ENCODE measurements at regions not wholly inside any gene's neighbourhood (a gene's known extent, or its start where the extent isn't known, plus 50 kb on each side); places are given as distances from the start of the nearest gene placed in this dataset.

- no peaks in the 10 kb centered on the region for H3K36me3 ChIP-seq
- TF ChIP-seq CTCF (IDR thresholded peaks at IDR 0.05), result no peak
- ATAC-seq (no peak), DNase-seq (no peak)
- H3K4me3 ChIP-seq, result no peak overlapping the region
- no peak overlapping the region for H3K27ac ChIP-seq
- no peaks in the 10 kb centered on the region for H3K27me3 ChIP-seq (ENCODE audit: low read depth)
- H3K4me1 ChIP-seq, result no peaks in the 10 kb centered on the region
- intact Hi-C loops (cut with DNase I), result no loop called here
- H3K9me3 ChIP-seq, result no peaks in the 10 kb centered on the region
These were observed 197.4 kb upstream of the TRPC5 start for GRCh38 chrX:112279940-112280339.

GRCh38 chrX:112270991-112271390 lies 188.4 kb upstream of the TRPC5 start:
- ATAC-seq (no peak), DNase-seq (no peak)
- Histone ChIP-seq H3K9me3 (no peaks in the 10 kb centered on the region), H3K4me1 (no peaks in the 10 kb centered on the region), H3K36me3 (no peaks in the 10 kb centered on the region), H3K27me3 (ENCODE audit: low read depth) (no peaks in the 10 kb centered on the region), H3K4me3 (no peak overlapping the region), H3K27ac (no peak overlapping the region)
- intact Hi-C loops (cut with DNase I), result no loop called here
- no peak for TF ChIP-seq CTCF (IDR thresholded peaks at IDR 0.05)

- DNase-seq (no peak), ATAC-seq (no peak)
- no peak overlapping the region for H3K4me3 ChIP-seq
- no peaks in the 10 kb centered on the region for H3K27me3 ChIP-seq (ENCODE audit: low read depth)
- no peaks in the 10 kb centered on the region for H3K9me3 ChIP-seq
- TF ChIP-seq CTCF (IDR thresholded peaks at IDR 0.05), result no peak
- H3K36me3 ChIP-seq, result no peaks in the 10 kb centered on the region
- no peak overlapping the region for H3K27ac ChIP-seq
- H3K4me1 ChIP-seq, result no peaks in the 10 kb centered on the region
- intact Hi-C loops (cut with DNase I), result no loop called here
These were observed 183.6 kb upstream of the TRPC5 start for GRCh38 chrX:112266136-112266535.

- H3K4me1 ChIP-seq, result no peaks in the 10 kb centered on the region
- TF ChIP-seq CTCF (IDR thresholded peaks at IDR 0.05), result no peak
- no peak for ATAC-seq
- H3K27me3 ChIP-seq (ENCODE audit: low read depth), result no peaks in the 10 kb centered on the region
- intact Hi-C loops (cut with DNase I), result no loop called here
- H3K36me3 ChIP-seq, result no peaks in the 10 kb centered on the region
- H3K4me3 ChIP-seq, result no peak overlapping the region
- no peak for DNase-seq
- H3K27ac ChIP-seq, result no peak overlapping the region
- H3K9me3 ChIP-seq, result no peaks in the 10 kb centered on the region
These were observed 176.8 kb upstream of the TRPC5 start for GRCh38 chrX:112259375-112259774.

- Histone ChIP-seq H3K9me3 (no peaks in the 10 kb centered on the region), H3K27me3 (ENCODE audit: low read depth) (no peaks in the 10 kb centered on the region), H3K4me1 (no peaks in the 10 kb centered on the region), H3K36me3 (no peaks in the 10 kb centered on the region), H3K4me3 (no peak overlapping the region), H3K27ac (no peak overlapping the region)
- intact Hi-C loops (cut with DNase I), result no loop called here
- TF ChIP-seq CTCF (IDR thresholded peaks at IDR 0.05), result no peak
- ATAC-seq (no peak), DNase-seq (no peak)
These were observed 172.3 kb upstream of the TRPC5 start for GRCh38 chrX:112254896-112255295.

- Histone ChIP-seq H3K9me3 (no peaks in the 10 kb centered on the region), H3K4me1 (no peaks in the 10 kb centered on the region), H3K4me3 (no peak overlapping the region), H3K27me3 (ENCODE audit: low read depth) (no peaks in the 10 kb centered on the region), H3K27ac (no peak overlapping the region), H3K36me3 (no peaks in the 10 kb centered on the region)
- intact Hi-C loops (cut with DNase I), result no loop called here
- no peak for DNase-seq
- no peak for TF ChIP-seq CTCF (IDR thresholded peaks at IDR 0.05)
- ATAC-seq, result no peak
These were observed 165.1 kb upstream of the TRPC5 start for GRCh38 chrX:112247714-112248113.

All from lower lobe of right lung (tissue), 2 donors.